ENCODE measurements at regions not wholly inside any gene's neighbourhood (a gene's known extent, or its start where the extent isn't known, plus 50 kb on each side); places are given as distances from the start of the nearest gene placed in this dataset.
"Not testable (repeated sequence)": the region's sequence is repeated elsewhere in the genome, so short reads cannot be mapped to it uniquely, and the experiment has no call there.

GRCh38 chr6:113684382-113684901, 172.7 kb upstream of the MARCKS start:
- Histone ChIP-seq H3K4me1 (no peaks in the 10 kb centered on the region), H3K9me3 (no peaks in the 10 kb centered on the region), H3K27me3 (no peaks in the 10 kb centered on the region), H3K9ac (ENCODE audit: low read depth in 2 of 2, low read length in 2 of 2) (no peak overlapping the region), H3K36me3 (no peaks in the 10 kb centered on the region), H3K27ac (no peak overlapping the region), H3K4me3 (no peak overlapping the region)
- TF ChIP-seq CTCF (IDR thresholded peaks at IDR 0.05): no peak
- intact Hi-C loops (cut with DNase I): no loop called here
- no peak for DNase-seq

GRCh38 chr6:113686049-113686448, 171.1 kb upstream of the MARCKS start:
- Histone ChIP-seq H3K27ac (no peak overlapping the region), H3K4me3 (no peak overlapping the region), H3K27me3 (no peaks in the 10 kb centered on the region), H3K36me3 (no peaks in the 10 kb centered on the region), H3K9ac (ENCODE audit: low read depth in 2 of 2, low read length in 2 of 2) (no peak overlapping the region), H3K4me1 (no peaks in the 10 kb centered on the region), H3K9me3 (no peaks in the 10 kb centered on the region)
- intact Hi-C loops (cut with DNase I): no loop called here
- no peak for TF ChIP-seq CTCF (IDR thresholded peaks at IDR 0.05)
- no peak for DNase-seq

GRCh38 chr6:113689620-113690019, 167.5 kb upstream of the MARCKS start:
- H3K27ac ChIP-seq; H3K9ac ChIP-seq (ENCODE audit: low read depth in 2 of 2, low read length in 2 of 2); DNase-seq; H3K4me1 ChIP-seq; intact Hi-C loops (cut with DNase I); H3K27me3 ChIP-seq; H3K4me3 ChIP-seq; H3K9me3 ChIP-seq; H3K36me3 ChIP-seq: not testable (repeated sequence)

GRCh38 chr6:113690281-113691259, 166.6 kb upstream of the MARCKS start:
- H3K27me3 ChIP-seq: no peaks in the 10 kb centered on the region
- H3K36me3 ChIP-seq: no peaks in the 10 kb centered on the region
- H3K9me3 ChIP-seq: no peaks in the 10 kb centered on the region
- H3K9ac ChIP-seq (ENCODE audit: low read depth in 2 of 2, low read length in 2 of 2): no peak overlapping the region
- H3K4me1 ChIP-seq: no peaks in the 10 kb centered on the region
- DNase-seq: no peak
- H3K27ac ChIP-seq: no peak overlapping the region
- H3K4me3 ChIP-seq: no peak overlapping the region
- no peak for TF ChIP-seq CTCF (IDR thresholded peaks at IDR 0.05)
- intact Hi-C loops (cut with DNase I): no loop called here

GRCh38 chr6:113691260-113691656, 165.9 kb upstream of the MARCKS start:
- TF ChIP-seq CTCF (IDR thresholded peaks at IDR 0.05): no peak
- Histone ChIP-seq H3K27me3 (no peaks in the 10 kb centered on the region), H3K9ac (ENCODE audit: low read depth in 2 of 2, low read length in 2 of 2) (no peak overlapping the region), H3K27ac (no peak overlapping the region), H3K4me3 (no peak overlapping the region), H3K9me3 (no peaks in the 10 kb centered on the region), H3K4me1 (no peaks in the 10 kb centered on the region), H3K36me3 (no peaks in the 10 kb centered on the region)
- no peak for DNase-seq
- intact Hi-C loops (cut with DNase I): no loop called here

GRCh38 chr6:113693851-113694250, 163.3 kb upstream of the MARCKS start:
- H3K27ac ChIP-seq: no peak overlapping the region
- H3K9ac ChIP-seq (ENCODE audit: low read depth in 2 of 2, low read length in 2 of 2): no peak overlapping the region
- no peaks in the 10 kb centered on the region for H3K27me3 ChIP-seq
- no peaks in the 10 kb centered on the region for H3K4me1 ChIP-seq
- no peak for DNase-seq
- intact Hi-C loops (cut with DNase I): no loop called here
- no peak overlapping the region for H3K4me3 ChIP-seq
- H3K9me3 ChIP-seq: no peaks in the 10 kb centered on the region
- TF ChIP-seq CTCF (IDR thresholded peaks at IDR 0.05): no peak
- no peaks in the 10 kb centered on the region for H3K36me3 ChIP-seq
